SK-N-SH treated with all-trans-retinoic acid at 6 μM for 48 hours (cell line): ENCODE measurements at regions not wholly inside any gene's neighbourhood (a gene's known extent, or its start where the extent isn't known, plus 50 kb on each side); places are given as distances from the start of the nearest gene placed in this dataset.

Experiments used
- ATAC-seq: fragments of 200-7000 bp; cut with Tn5 transposase; 3 replicates; pipeline ENCODE4 v1.9.1; 2020; ENCODE audit warnings: mild to moderate bottlenecking, moderate library complexity
- ARNTL ChIP-seq: fragments of 450-650 bp; formaldehyde crosslinking; IDR thresholded peaks from 2 replicates; pipeline ENCODE4 v1.5.0; 2020; ENCODE audit warnings: low read depth, mild to moderate bottlenecking, moderate library complexity, borderline replicate concordance
- BACH2 ChIP-seq: fragments of 250-450 bp; sonication (Bioruptor Pico); IDR thresholded peaks from 2 replicates; pipeline ENCODE4 v1.9.0; 2021; ENCODE audit warnings: mild to moderate bottlenecking, borderline replicate concordance
- CSDC2 ChIP-seq: fragments of 250-450 bp; sonication (Bioruptor Pico); IDR thresholded peaks from 2 replicates; pipeline ENCODE4 v1.5.0; 2020; ENCODE audit warnings: mild to moderate bottlenecking, moderate library complexity
- ESRRG ChIP-seq: fragments of 250-450 bp; sonication (Bioruptor Pico); IDR thresholded peaks from 2 replicates; pipeline ENCODE4 v1.6.1; 2021; ENCODE audit warnings: mild to moderate bottlenecking
- ISL1 ChIP-seq: fragments of 250-450 bp; sonication (Bioruptor Pico); IDR thresholded peaks from 2 replicates; pipeline ENCODE4 v2.1.2; 2022; ENCODE audit warnings: mild to moderate bottlenecking, moderate library complexity
- OSR1 ChIP-seq: fragments of 250-450 bp; sonication (Bioruptor Pico); IDR thresholded peaks from 2 replicates; pipeline ENCODE4 v1.8.0; 2022; ENCODE audit warnings: moderate library complexity, mild to moderate bottlenecking, inconsistent platforms
- PPARA ChIP-seq: fragments of 250-450 bp; sonication (Bioruptor Pico); IDR thresholded peaks from 2 replicates; pipeline ENCODE4 v1.5.0; 2020; ENCODE audit warnings: mild to moderate bottlenecking, borderline replicate concordance
- RARB ChIP-seq: fragments of 250-450 bp; sonication (Bioruptor Pico); IDR thresholded peaks from 2 replicates; pipeline ENCODE4 v1.8.0; 2021; ENCODE audit warnings: mild to moderate bottlenecking, moderate library complexity
- SNAI2 ChIP-seq: fragments of 250-450 bp; sonication (Bioruptor Pico); IDR thresholded peaks from 2 replicates; pipeline ENCODE4 v1.5.0; 2020; ENCODE audit warnings: mild to moderate bottlenecking, moderate library complexity
- TCF4 ChIP-seq: fragments of 250-450 bp; sonication (Bioruptor Pico); IDR thresholded peaks from 2 replicates; pipeline ENCODE4 v1.8.0; 2021; ENCODE audit warnings: mild to moderate bottlenecking, moderate library complexity, borderline replicate concordance
- TOX ChIP-seq: fragments of 250-450 bp; sonication (Bioruptor Pico); IDR thresholded peaks from 2 replicates; pipeline ENCODE4 v1.8.0; 2021; ENCODE audit warnings: mild to moderate bottlenecking, moderate library complexity, borderline replicate concordance
- TSHZ2 ChIP-seq: fragments of 250-450 bp; sonication (Bioruptor Pico); IDR thresholded peaks from 2 replicates; pipeline ENCODE4 v1.5.0; 2020; ENCODE audit warnings: mild to moderate bottlenecking, moderate library complexity
- ZC3H10 ChIP-seq: fragments of 250-450 bp; sonication (Bioruptor Pico); IDR thresholded peaks from 2 replicates; pipeline ENCODE4 v1.5.1; 2021; ENCODE audit warnings: mild to moderate bottlenecking, moderate library complexity
- ZFP3 ChIP-seq: fragments of 250-450 bp; sonication (Bioruptor Pico); IDR thresholded peaks from 2 replicates; pipeline ENCODE4 v1.5.0; 2020; ENCODE audit warnings: mild to moderate bottlenecking, moderate library complexity
- ZFP30 ChIP-seq: fragments of 450-650 bp; formaldehyde crosslinking; IDR thresholded peaks from 2 replicates; pipeline ENCODE4 v1.5.0; 2022; ENCODE audit warnings: mild to moderate bottlenecking, moderate library complexity
- ZNF565 ChIP-seq: fragments of 450-650 bp; formaldehyde crosslinking; conservative IDR thresholded peaks from 2 replicates; pipeline ENCODE4 v1.5.0; 2020; ENCODE audit warnings: low read depth, mild to moderate bottlenecking, moderate library complexity
- ZNF70 ChIP-seq: fragments of 450-650 bp; formaldehyde crosslinking; IDR thresholded peaks from 2 replicates; pipeline ENCODE4 v1.5.0; 2020; ENCODE audit warnings: mild to moderate bottlenecking, moderate library complexity
- ZNF8 ChIP-seq: fragments of 450-650 bp; formaldehyde crosslinking; IDR thresholded peaks from 2 replicates; pipeline ENCODE4 v1.5.0; 2020; ENCODE audit warnings: mild to moderate bottlenecking, moderate library complexity
- TF ChIP-seq, protein P1 (sequence below): fragments of 250-450 bp; sonication (Bioruptor Pico); IDR thresholded peaks from 2 replicates; pipeline ENCODE4 v1.8.0; 2020; ENCODE audit warnings: mild to moderate bottlenecking, moderate library complexity, borderline replicate concordance
- TF ChIP-seq, protein P2 (sequence below): fragments of 250-450 bp; sonication (Bioruptor Pico); IDR thresholded peaks from 2 replicates; pipeline ENCODE4 v1.5.1; 2021; ENCODE audit warnings: mild to moderate bottlenecking, moderate library complexity
- TF ChIP-seq, protein P3 (sequence below): fragments of 250-450 bp; sonication (Bioruptor Pico); IDR thresholded peaks from 2 replicates; pipeline ENCODE4 v1.5.1; 2020; ENCODE audit warnings: low read depth, mild to moderate bottlenecking, moderate library complexity

GRCh38 chr5:119876522-119876921 is 247.2 kb downstream of the FAM170A start (continued):
- TF ChIP-seq, protein P1, sequence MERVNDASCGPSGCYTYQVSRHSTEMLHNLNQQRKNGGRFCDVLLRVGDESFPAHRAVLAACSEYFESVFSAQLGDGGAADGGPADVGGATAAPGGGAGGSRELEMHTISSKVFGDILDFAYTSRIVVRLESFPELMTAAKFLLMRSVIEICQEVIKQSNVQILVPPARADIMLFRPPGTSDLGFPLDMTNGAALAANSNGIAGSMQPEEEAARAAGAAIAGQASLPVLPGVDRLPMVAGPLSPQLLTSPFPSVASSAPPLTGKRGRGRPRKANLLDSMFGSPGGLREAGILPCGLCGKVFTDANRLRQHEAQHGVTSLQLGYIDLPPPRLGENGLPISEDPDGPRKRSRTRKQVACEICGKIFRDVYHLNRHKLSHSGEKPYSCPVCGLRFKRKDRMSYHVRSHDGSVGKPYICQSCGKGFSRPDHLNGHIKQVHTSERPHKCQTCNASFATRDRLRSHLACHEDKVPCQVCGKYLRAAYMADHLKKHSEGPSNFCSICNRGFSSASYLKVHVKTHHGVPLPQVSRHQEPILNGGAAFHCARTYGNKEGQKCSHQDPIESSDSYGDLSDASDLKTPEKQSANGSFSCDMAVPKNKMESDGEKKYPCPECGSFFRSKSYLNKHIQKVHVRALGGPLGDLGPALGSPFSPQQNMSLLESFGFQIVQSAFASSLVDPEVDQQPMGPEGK (CRISPR knock-in tag), result no peak
- TF ChIP-seq SNAI2 (CRISPR knock-in tag), result no peak

- TF ChIP-seq OSR1 (CRISPR knock-in tag), result no peak
- TF ChIP-seq ESRRG, result no peak
- TF ChIP-seq, protein P2, sequence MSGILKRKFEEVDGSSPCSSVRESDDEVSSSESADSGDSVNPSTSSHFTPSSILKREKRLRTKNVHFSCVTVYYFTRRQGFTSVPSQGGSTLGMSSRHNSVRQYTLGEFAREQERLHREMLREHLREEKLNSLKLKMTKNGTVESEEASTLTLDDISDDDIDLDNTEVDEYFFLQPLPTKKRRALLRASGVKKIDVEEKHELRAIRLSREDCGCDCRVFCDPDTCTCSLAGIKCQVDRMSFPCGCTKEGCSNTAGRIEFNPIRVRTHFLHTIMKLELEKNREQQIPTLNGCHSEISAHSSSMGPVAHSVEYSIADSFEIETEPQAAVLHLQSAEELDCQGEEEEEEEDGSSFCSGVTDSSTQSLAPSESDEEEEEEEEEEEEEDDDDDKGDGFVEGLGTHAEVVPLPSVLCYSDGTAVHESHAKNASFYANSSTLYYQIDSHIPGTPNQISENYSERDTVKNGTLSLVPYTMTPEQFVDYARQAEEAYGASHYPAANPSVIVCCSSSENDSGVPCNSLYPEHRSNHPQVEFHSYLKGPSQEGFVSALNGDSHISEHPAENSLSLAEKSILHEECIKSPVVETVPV (CRISPR knock-in tag), result no peak
- no peak for TF ChIP-seq RARB (CRISPR knock-in tag)
- no peak for ATAC-seq
Observed at GRCh38 chr5:119878712-119879111, 249.4 kb downstream of the FAM170A start.

DNA sequence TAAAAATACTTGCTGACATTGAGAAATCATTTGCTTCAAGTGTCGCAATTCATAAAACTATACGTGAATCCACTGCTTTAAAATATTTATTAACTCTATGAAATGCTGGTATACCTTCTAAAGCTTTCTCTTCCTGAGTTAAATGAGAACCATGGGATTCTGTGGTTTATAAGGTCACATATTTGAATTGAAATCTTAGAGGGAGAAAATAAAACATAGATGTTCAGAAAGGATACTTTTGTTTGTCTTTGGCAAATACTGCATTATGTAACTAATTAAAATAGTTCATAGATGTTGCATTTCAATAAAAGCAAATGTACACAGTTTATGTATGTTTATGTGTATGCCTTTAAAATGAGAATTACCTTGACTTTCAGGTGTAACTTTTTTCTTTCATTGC is 250.1 kb downstream of the FAM170A start:
- no peak for TF ChIP-seq TOX (CRISPR knock-in tag)
- TF ChIP-seq ZFP30, result no peak
- TF ChIP-seq, protein P2 (CRISPR knock-in tag), result no peak
- no peak for TF ChIP-seq CSDC2 (CRISPR knock-in tag)
- no peak for TF ChIP-seq TSHZ2 (CRISPR knock-in tag)
- no peak for TF ChIP-seq TCF4
- no peak for TF ChIP-seq ARNTL (CRISPR knock-in tag)
- TF ChIP-seq, protein P1 (CRISPR knock-in tag), result no peak
- no peak for TF ChIP-seq SNAI2 (CRISPR knock-in tag)
- TF ChIP-seq ZFP3 (CRISPR knock-in tag), result no peak
- no peak for TF ChIP-seq OSR1 (CRISPR knock-in tag)
- no peak for TF ChIP-seq ZC3H10
- no peak for TF ChIP-seq ISL1 (CRISPR knock-in tag)
- no peak for TF ChIP-seq PPARA (CRISPR knock-in tag)
- no peak for TF ChIP-seq BACH2 (CRISPR knock-in tag)
- no peak for TF ChIP-seq RARB (CRISPR knock-in tag)
- TF ChIP-seq, protein P3, sequence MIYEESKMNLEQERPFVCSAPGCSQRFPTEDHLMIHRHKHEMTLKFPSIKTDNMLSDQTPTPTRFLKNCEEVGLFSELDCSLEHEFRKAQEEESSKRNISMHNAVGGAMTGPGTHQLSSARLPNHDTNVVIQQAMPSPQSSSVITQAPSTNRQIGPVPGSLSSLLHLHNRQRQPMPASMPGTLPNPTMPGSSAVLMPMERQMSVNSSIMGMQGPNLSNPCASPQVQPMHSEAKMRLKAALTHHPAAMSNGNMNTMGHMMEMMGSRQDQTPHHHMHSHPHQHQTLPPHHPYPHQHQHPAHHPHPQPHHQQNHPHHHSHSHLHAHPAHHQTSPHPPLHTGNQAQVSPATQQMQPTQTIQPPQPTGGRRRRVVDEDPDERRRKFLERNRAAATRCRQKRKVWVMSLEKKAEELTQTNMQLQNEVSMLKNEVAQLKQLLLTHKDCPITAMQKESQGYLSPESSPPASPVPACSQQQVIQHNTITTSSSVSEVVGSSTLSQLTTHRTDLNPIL (CRISPR knock-in tag), result no peak
- no peak for TF ChIP-seq ZNF8 (CRISPR knock-in tag)
- no peak for TF ChIP-seq ZNF70 (CRISPR knock-in tag)
- no peak for TF ChIP-seq ZNF565
- ATAC-seq, result no peak
